GM10266 (cell line): ENCODE measurements at regions not wholly inside any gene's neighbourhood (a gene's known extent, or its start where the extent isn't known, plus 50 kb on each side); places are given as distances from the start of the nearest gene placed in this dataset.

Experiments
- DNase-seq: peaks from one replicate; pipeline ENCODE4 v3.0.0; 2012; ENCODE audit errors: extremely low spot score
- TF ChIP-seq, protein P1 (sequence below): IDR thresholded peaks from 2 replicates; pipeline ENCODE4 v1.5.1; 2012; ENCODE audit warnings: mild to moderate bottlenecking, low read depth; ENCODE audit not compliant: control insufficient read depth, insufficient read depth; ENCODE audit errors: missing control alignments

DNA sequence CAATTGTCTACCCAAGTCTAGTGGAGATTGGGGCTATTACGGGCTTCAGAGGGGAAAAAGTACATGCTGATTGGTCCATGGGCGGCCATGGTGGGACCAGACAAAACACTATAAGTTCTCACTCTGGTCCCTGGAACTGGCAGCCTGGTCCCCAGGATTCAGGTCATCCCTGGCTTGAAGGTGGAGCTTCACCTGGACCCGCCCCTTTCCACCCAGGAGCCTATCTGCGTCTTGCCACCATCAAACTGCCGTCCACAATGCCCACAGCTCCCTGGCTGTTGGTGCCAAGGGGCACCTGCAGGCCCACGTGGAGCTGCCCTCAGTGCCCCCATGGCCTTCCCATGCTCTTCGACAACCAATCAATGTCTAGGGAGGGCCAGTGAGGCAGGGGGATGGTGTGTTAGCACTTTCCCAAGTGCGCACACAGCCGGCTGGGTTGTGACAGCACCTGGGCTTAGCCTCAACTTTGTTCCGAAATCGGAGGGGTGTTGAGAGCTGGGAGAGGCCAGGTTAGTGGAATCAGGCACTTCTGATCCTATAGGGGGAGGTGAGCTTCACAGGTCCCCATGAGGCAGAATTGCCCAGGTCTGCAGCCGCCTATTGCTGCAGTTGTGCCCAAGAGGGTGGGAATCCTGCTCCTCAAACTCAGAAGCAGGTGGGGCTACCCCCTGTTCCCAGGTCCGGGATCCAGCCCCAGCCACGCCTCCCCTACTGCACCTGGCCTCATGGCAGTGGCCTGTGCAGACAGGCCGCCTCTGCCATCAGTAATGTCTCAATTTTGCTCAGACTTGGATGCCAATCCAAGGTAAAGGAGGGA, 1369.4 kb upstream of the PRMT6 start:
- no peak for DNase-seq
- TF ChIP-seq, protein P1, sequence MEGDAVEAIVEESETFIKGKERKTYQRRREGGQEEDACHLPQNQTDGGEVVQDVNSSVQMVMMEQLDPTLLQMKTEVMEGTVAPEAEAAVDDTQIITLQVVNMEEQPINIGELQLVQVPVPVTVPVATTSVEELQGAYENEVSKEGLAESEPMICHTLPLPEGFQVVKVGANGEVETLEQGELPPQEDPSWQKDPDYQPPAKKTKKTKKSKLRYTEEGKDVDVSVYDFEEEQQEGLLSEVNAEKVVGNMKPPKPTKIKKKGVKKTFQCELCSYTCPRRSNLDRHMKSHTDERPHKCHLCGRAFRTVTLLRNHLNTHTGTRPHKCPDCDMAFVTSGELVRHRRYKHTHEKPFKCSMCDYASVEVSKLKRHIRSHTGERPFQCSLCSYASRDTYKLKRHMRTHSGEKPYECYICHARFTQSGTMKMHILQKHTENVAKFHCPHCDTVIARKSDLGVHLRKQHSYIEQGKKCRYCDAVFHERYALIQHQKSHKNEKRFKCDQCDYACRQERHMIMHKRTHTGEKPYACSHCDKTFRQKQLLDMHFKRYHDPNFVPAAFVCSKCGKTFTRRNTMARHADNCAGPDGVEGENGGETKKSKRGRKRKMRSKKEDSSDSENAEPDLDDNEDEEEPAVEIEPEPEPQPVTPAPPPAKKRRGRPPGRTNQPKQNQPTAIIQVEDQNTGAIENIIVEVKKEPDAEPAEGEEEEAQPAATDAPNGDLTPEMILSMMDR: no peak

DNA sequence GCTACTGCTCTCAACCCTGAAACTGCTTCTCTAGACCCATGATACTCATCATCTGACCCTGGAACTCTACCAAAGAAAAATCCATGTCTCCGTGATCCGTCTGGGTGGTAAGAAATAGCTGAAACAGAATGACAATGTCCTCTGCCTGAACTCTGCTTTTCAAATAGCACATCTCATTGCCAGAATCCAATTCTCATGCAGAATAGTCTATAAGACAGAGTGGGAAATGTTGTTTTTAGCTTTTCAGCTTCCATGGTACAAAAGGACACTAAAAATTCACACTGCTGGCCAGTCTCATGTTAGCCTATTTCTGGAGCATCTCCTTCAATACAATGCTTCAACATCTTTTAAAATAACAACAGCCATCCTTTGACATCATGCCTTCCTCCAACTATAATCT, 1355.8 kb upstream of the PRMT6 start:
- TF ChIP-seq, protein P1: no peak
- no peak for DNase-seq

DNA sequence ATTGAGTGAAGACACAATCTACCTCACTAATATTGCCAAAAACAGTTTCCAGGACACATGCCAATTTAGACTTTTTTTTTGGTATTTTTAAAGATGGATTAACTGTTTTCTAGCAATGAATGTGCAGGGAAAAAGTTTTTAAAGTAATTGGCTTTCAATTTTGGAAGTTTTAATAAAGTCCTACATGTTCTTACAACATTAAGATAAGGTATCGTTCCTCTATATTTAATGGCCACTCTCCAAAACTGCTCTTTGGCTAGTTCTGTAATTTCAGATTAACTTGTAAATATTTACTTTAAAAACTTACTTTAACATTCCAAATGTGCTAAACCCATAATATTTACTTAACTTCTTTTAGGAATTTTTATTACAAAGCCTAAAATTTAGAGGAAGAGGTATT, 1332.2 kb upstream of the PRMT6 start:
- no peak for DNase-seq
- TF ChIP-seq, protein P1: no peak

DNA sequence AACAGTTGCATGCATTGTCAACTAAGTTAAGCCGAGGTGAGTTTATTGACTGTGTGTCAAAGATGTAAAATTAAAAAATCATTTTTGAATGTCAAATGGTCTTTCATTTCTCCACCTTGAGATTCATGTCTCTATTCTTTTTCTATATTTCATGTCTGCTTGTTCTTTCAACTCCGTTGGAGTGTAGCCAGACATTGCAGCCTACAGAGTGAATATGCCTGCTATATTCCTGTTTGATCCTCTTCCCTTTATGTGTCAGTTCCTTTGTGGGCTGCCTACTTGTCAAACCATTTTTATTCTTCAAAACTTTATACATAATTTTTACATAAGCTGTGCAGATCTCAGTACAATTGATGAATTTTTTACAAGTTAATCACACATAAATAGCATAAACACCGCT, 1325.8 kb upstream of the PRMT6 start:
- TF ChIP-seq, protein P1: no peak

DNA sequence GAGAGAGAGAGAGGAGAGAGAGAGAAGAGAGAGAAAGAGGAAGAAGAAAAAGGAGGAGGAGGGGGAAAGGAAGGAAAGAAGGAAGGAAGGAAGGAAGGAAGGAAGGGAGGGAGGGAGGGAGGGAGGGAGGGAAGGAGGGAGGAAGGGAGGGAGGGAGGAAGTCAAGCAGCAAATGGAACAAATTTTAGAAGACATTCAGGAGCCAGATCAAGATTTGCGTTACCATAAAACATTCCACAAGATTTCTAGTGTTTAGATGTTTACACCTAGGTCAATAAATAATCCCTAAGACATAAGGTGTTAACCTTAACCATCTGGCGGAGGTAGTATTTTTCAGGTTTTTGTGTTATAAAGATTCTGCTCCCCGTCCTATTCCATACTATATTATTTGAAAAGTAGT, 1320.1 kb upstream of the PRMT6 start:
- no peak for DNase-seq
- TF ChIP-seq, protein P1: no peak

More for the DNA sequence above, 1325.8 kb upstream of the PRMT6 start:
- no peak for DNase-seq

DNA sequence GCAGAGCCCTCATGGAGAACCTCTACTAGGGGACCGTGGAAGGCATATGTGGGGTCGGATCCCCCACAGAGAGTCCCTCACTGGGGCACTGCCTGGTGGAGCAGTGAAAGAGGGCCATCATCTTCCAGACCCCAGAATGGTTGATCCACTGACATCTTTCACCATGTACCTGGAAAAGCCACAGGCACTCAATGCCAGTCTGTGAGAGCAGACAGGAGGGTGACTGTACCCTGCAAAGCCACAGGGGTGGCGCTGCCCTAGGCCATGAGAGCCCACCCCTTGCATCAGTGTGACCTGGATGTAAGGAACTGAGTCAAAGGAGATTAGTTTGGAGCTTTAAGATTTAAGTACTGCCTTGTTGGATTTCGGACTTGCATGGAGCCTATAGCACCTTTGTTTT, 1276.7 kb upstream of the PRMT6 start:
- DNase-seq: no peak
- TF ChIP-seq, protein P1: no peak

DNA sequence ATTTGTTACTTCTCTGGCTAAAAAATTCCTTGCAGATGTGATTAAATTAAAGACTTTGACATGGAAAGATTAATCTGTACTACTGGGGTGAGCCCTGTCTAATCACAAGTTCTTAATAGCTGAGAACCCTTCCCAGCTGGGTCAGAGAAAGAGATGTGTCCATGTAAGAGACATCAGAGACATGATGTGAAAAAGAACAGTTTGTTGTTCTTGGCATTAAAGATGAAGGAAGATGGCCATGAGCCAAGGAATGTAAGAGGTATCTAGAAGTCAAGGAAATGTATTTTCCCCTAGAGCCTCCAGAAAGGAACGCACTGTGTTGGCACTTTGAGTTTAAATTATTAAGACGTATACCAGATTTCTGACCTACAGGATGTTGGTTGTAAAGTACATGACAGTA, 1271.5 kb upstream of the PRMT6 start:
- TF ChIP-seq, protein P1: no peak
- DNase-seq: no peak
